ENCODE measurements at regions not wholly inside any gene's neighbourhood (a gene's known extent, or its start where the extent isn't known, plus 50 kb on each side); places are given as distances from the start of the nearest gene placed in this dataset.
"Not testable (repeated sequence)": the region's sequence is repeated elsewhere in the genome, so short reads cannot be mapped to it uniquely, and the experiment has no call there.

- no peak for DNase-seq
These were observed 144.8 kb upstream of the ZNF804B start for GRCh38 chr7:88614736-88615135.

- no peak for DNase-seq
These were observed 148.6 kb upstream of the ZNF804B start for GRCh38 chr7:88610942-88611341.

DNA sequence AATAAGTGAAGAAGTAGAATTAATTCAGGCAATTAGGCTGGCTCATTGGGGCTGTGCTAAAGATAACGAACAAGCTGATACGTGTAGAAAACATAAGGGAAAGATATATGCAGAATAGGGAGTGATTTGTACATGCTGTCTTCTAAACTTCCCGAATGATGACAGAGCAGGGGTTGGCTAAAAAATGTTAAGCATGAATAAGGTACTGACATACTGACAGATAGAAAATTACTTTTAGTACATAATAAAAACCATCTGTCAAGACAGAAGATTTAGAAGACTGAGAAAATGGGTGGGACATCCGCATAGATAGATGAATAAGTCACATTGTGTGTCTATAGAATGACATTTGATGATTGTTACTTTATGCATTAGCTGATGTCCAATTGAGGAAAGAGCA is 158.8 kb upstream of the ZNF804B start:
- no peak for DNase-seq

- DNase-seq: peak in 1 of 3 experiments; percentile 23
These were observed 160.0 kb upstream of the ZNF804B start for GRCh38 chr7:88599528-88599927.

DNA sequence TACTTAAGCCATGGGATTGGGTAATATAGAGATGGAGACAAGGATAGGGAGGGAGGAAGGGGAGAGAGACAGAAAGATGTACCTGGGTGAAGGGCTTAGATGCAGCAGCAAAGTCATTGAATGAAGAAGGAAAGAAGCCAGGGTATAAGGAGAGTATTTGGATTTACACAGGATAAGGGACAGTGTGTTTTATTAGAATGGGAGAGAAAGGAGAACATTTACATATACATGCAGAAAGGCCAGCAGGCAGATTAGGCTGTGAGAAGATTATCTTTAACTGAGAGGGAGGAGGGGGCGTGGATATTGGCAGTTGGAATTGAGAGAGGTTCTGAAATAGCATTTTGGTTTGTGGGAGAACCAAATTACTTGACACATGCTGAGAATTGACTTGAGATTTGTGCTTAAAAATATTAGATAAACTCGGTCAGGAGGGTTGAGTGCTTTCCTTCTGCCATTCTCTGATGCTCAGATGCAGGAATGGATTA is 161.5 kb upstream of the ZNF804B start:
- no peak for DNase-seq

GRCh38 chr7:88590963-88591362 is 168.5 kb upstream of the ZNF804B start:
- no peak for DNase-seq

DNA sequence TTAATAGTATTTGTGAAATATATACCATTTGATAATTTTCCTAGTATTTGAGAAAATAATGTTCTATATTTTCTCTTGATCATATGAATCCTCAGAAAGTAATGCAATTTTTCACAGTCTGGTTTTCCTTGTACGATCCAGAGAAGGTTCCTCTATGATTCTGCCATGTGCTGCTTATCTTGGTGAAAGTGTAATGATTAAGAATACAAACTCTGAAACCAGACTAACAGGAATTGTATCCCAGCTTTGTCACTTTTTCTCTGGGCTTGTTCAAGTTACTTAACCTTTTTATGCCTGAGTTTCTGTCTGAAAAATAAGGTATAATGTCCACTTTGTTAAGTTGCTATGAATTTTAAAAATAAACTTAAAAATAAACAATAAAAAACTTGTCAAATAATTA is 169.6 kb upstream of the ZNF804B start:
- DNase-seq: no peak

DNA sequence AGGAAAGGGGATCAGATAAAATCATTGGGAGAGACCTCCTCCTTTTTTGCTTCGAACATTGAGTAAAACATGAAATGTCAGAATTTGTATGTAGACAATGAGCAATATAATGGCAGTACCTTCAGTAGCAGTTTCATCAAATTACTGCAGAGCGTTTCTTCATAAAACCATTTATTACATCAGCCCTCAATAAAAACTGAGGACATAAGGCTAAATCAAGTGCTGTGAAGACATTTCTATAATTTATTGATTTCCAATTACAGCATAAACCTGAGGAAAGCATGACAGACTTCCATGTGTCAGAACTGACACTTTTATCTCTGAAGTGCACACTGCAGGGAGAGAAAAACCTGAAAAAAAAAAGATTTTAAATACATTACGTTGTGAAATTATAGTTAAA is 172.6 kb upstream of the ZNF804B start:
- no peak for DNase-seq

DNA sequence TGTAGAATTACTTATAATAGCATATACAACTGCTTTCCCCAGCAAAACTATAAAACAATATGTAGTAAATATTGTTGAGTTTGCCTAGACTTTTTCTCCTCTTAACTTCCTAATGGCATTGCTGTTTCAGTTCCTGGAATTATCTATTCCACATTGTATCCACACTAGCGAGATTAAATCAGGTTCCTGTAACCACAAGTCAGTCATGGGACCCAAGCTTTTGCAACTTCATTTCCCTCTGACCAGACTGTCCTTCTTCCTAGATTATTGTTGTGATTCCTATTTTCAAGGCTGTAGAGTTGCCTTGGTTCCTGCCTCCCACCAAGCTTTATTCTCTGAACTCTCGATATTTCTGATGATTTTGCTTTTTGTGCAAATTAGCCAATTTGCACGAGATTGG is 173.3 kb upstream of the ZNF804B start:
- DNase-seq: no peak

DNA sequence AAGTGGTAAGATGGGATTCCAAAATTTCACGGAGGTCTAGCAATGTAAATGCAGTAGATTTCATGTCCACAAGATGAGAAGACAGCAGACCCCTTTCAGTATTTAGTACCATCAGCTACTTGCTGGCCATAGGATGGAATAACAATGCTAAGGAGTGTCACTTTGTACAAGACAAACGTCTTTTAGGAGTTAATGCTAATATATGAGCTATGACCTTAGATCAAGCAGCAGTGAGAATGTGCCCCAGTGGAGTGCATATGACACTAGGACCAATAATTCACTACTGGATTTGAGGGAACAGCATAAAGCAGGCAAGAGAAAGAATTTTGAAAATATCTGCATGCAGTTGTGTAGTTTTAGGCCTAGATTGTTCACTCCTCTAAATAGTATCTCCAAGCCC is 182.8 kb upstream of the ZNF804B start:
- DNase-seq: no peak

GRCh38 chr7:88566162-88566729 is 193.3 kb upstream of the ZNF804B start:
- DNase-seq: peak; percentile 11 to 48 (median 29)

- no peak for DNase-seq
These were observed 194.1 kb upstream of the ZNF804B start for GRCh38 chr7:88565401-88565800.

DNA sequence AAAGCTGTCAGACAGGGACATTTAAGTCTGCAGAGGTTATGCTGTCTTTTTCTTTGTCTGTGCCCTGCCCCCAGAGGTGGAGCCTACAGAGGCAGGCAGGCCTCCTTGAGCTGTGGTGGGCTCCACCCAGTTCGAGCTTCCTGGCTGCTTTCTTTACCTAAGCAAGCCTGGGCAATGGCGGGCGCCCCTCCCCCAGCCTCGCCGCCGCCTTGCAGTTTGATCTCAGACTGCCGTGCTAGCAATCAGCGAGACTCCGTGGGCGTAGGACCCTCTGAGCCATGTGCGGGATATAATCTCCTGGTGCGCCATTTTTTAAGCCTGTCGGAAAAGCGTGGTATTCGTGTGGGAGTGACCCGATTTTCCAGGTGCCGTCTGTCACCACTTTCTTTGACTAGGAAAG is 203.1 kb upstream of the ZNF804B start:
- not testable (repeated sequence) for DNase-seq

- DNase-seq: not testable (repeated sequence)
These were observed 204.7 kb upstream of the ZNF804B start for GRCh38 chr7:88554847-88555246.

DNA sequence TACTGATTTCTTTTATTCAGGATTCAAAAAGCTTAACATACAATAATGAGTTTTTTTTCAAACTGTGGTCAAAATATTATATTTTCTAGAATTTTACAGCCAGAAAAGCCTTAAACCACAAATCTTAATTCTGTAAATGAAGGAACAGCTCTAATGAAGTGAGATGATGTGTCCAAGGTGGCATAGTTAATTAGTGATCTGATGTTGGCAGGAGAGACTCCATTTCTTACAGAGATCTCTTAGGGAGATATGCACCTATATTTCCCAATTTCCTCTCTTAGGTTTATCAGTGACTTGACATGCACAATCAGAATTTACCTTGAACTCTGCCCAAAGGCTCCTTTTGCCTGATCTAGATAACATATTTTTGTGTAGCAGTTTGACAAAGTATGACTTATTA is 211.1 kb upstream of the ZNF804B start:
- DNase-seq: no peak

DNA sequence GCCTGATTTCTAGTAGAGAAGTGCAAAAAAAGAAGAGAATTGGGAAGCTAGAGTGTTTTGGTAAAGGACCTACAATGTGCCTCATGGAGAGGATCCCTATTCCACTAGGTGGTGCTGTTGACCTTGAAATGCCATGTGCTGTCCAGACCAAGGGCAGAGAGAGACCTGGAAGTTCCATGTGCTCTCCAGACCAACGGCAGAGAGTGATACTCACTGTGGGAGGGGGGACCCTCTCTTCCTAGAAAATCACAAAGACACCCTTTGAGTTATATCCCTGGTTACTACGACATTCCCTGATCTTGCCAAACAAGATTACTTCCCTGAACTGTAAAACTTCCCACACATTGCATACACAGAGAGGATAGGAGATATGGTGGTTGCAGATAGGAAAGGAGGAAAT is 212.7 kb upstream of the ZNF804B start:
- peak in 1 of 3 experiments; percentile 22 for DNase-seq

- no peak for DNase-seq
These were observed 213.8 kb upstream of the ZNF804B start for GRCh38 chr7:88545663-88546062.

- DNase-seq: no peak
These were observed 219.5 kb upstream of the ZNF804B start for GRCh38 chr7:88540012-88540411.

DNA sequence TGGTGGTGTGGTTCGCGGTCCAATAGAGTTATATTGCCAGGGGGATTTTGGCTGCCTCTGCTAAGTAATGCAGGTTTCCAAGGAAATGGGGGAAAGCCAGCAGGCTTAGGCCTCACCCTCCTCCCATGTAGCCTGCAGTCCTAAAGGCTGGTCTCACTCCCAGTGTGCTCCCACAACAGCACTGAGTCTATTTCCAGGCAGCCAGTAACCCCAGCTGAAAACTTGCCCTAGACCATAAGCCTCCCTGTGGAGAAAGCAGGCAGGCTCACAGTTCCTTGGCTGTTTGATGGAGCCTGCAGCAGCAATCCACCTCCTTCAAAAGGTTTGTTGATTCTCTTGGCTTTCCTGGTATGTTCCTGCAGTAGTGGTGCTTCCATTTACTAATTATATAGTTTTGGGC is 220.0 kb upstream of the ZNF804B start:
- DNase-seq: no peak

DNA sequence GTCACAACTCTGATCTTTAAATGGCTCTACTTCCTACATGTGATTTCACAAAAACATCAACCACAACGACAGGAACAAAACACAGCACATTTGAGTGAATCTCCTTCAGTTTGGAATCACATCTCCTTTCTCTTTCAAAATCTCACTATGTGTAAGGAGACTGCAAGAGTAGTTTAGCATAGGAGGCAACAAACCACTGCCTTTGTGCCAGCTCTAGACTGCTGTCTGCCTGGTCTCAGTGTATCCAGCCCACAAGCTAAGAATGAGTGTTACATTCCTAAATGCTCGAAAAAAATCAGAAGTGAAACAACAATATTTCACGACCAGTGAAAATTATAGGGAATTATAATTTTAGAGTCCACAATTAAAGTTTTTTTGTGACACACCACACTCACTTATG is 217.0 kb upstream of the STEAP4 start:
- DNase-seq: peak in 1 of 3 experiments; percentile 50

DNA sequence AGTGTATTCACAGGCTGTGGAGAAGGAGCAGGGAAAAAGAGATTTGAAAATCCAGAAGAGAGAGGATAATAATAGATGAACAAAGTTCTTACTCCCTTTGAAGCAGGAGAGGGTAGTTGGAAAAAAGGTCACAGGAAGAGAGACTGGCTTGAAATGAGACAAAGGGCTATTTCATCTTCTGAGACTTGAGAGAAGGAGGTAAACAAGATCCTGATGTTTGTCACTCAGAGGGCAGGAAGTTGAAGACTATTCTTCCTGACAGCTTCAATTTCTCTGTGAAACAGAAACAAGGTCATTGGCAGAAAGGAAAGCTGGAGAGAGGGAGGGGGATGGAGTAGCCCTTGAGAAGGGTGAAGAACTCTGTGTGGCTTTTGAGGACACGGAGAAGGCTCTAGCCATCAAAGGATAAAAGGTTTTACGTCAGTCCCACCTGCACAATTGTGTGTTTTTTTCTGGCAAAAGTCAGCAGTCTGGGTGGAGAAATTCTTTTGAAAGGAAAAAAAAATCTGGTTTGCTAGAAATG is 216.1 kb upstream of the STEAP4 start:
- DNase-seq: peak in 2 of 3 experiments; percentile 40 to 44

DNA sequence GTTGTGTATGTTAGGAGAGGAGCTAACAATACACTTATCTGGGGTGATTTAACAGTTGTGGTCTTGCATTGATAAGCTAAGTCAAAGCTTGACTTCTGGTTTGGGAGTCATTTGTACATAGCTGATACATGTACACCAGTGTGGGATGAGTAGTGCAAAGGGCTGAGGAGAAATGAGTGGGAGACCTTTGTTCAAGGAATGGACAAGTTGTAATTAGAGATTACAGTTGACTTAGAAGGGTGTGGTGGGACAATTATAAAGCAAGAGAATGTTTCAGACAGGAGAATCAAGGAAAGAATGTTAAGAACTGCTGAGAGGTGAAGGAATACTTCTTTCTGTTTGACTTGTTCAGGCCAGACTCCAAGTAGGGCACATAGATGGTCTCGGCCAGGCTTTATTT is 209.7 kb upstream of the STEAP4 start:
- no peak for DNase-seq

DNA sequence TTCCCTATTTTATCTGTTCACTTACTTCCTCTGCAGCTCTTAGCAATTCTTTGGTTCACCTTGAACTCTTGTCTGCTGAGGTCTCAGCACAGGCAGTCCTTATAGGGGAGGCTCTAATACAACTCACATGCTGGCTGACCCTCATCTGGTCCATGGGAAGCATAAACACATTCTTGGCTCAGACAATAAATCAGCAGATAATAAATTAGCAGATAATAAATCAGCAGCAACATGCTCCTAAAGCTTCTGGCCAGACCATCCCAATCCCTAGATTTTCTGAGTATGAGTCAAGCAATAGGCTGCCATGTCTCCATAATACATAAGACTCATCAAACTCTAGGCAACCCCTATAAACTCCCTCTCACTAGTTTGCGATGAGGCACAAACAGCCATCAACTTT is 208.6 kb upstream of the STEAP4 start:
- DNase-seq: no peak

- no peak for DNase-seq
These were observed 202.6 kb upstream of the STEAP4 start for GRCh38 chr7:88509341-88509740.

GRCh38 chr7:88500131-88500530 is 193.4 kb upstream of the STEAP4 start:
- DNase-seq: peak in 1 of 3 experiments; percentile 13
